ENCODE measurements at regions not wholly inside any gene's neighbourhood (a gene's known extent, or its start where the extent isn't known, plus 50 kb on each side); places are given as distances from the start of the nearest gene placed in this dataset.
A peak's percentile ranks its signal among the peaks of the same experiment; 100 is the strongest.

DNA sequence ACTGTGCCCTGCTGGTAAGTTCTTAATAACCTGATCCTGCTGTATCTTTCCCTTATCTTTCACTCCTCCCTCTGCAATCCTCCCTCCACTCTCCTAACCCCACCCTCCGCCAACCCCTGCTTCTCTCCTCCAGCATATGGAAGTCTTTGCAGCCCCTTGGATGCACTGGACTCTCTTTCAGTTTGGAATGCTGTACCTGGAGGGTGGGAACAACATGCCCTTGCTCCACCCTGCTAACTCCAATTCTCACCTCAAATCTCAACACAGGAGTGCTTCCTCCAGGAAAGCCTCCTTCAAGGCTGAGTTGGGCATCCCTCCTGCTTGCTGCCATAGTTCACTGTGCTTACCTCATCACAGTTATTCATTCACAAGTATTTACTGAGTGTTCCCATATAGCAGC, 52.8 kb upstream of the LDLRAD3 start:
- Histone ChIP-seq H3K4me3 (no peak overlapping the region), H3K27ac (no peak overlapping the region), H3K9me3 (no peaks in the 10 kb centered on the region), H3K27me3 (no peaks in the 10 kb centered on the region), H3K4me1 (peaks cover 2 to 8% (median 7%) of the 10 kb centered on the region in 3 donors), H3K36me3 (no peaks in the 10 kb centered on the region)
- TF ChIP-seq, protein P1, sequence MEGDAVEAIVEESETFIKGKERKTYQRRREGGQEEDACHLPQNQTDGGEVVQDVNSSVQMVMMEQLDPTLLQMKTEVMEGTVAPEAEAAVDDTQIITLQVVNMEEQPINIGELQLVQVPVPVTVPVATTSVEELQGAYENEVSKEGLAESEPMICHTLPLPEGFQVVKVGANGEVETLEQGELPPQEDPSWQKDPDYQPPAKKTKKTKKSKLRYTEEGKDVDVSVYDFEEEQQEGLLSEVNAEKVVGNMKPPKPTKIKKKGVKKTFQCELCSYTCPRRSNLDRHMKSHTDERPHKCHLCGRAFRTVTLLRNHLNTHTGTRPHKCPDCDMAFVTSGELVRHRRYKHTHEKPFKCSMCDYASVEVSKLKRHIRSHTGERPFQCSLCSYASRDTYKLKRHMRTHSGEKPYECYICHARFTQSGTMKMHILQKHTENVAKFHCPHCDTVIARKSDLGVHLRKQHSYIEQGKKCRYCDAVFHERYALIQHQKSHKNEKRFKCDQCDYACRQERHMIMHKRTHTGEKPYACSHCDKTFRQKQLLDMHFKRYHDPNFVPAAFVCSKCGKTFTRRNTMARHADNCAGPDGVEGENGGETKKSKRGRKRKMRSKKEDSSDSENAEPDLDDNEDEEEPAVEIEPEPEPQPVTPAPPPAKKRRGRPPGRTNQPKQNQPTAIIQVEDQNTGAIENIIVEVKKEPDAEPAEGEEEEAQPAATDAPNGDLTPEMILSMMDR (IDR thresholded peaks at IDR 0.05) = no peak
- DNase-seq (no peak), FAIRE-seq (no peak), ATAC-seq (no peak)
- intact Hi-C loops (cut with DNase I) = no loop called here
- WGBS, 2 donors = 0% methylated on average over 1 of the region's 1 CpG

DNA sequence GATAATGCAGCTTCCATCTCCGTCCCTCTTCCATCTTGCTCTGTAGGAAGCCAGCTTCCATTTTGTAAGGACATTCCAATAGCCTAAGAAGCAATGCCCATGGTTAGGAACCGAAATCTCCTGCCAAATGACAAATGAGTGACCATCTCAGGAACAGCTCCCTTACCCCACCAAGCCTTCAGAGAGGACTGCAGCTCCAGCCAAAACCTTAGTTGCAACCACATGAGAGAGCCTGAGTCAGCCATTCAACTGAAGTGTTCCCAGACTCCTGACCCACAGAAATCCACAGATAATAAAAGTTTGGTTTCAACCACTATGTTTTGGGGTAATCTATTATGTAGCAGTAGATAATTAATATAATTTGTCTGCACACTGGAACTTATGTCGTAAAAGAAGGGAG, 51.7 kb upstream of the LDLRAD3 start:
- H3K27ac ChIP-seq = no peak overlapping the region
- intact Hi-C loops (cut with DNase I) = no loop called here
- H3K36me3 ChIP-seq = no peaks in the 10 kb centered on the region
- H3K4me3 ChIP-seq = no peak overlapping the region
- FAIRE-seq (no peak), ATAC-seq (no peak), DNase-seq (no peak)
- TF ChIP-seq, protein P1 (IDR thresholded peaks at IDR 0.05) = no peak
- H3K4me1 ChIP-seq = peaks cover 2 to 8% (median 7%) of the 10 kb centered on the region in 3 donors
- no peaks in the 10 kb centered on the region for H3K9me3 ChIP-seq
- 91% methylated on average over 3 of the region's 3 CpGs for WGBS, 2 donors
- no peaks in the 10 kb centered on the region for H3K27me3 ChIP-seq

DNA sequence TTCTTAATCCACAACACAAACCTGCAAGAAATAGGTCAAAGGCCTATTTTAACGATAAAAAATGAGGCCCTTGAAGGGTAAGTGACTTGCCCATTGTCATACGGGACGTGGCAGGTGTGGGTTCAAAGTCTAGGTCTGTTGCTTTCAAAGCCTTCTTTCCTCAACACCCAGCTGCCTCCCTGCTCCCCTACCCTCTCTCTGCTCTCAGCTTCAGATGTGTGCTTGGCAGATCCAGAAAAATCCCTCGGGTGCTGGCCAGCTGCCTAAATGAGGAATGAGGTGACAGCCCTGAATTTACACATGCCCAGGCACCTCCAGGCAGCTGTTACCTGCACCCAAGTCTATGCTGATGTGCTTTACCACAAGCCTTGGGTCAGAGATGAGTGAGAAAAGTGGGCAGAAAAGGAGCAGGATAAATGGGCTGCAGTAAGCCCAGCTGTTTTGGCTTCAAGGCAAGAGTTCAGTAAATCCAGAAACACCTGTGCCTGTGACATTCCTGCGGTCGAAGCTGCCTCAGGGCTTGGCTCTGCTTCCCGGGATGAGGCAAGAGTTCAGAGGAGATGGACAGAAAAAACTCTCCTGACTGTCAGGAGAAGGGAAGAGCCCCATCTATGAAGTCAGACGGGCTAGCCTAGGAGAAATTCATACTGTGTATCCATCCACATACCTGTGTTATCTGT, 49.9 kb upstream of the LDLRAD3 start:
- FAIRE-seq (no peak), ATAC-seq (peak; percentile 29 to 66 (median 50)), DNase-seq (peak in 4 of 6 donors; percentile 7 to 31 (median 20))
- Histone ChIP-seq H3K9me3 (no peaks in the 10 kb centered on the region), H3K36me3 (no peaks in the 10 kb centered on the region), H3K4me3 (no peak overlapping the region), H3K27ac (no peak overlapping the region), H3K27me3 (no peaks in the 10 kb centered on the region), H3K4me1 (peaks cover 2 to 8% (median 7%) of the 10 kb centered on the region in 3 donors)
- WGBS, 2 donors = 26 to 31% methylated on average over 8 of the region's 8 CpGs
- intact Hi-C loops (cut with DNase I) = no loop called here
- TF ChIP-seq, protein P1 (IDR thresholded peaks at IDR 0.05) = no peak
